ENCODE measurements at regions not wholly inside any gene's neighbourhood (a gene's known extent, or its start where the extent isn't known, plus 50 kb on each side); places are given as distances from the start of the nearest gene placed in this dataset.
"Not testable (repeated sequence)": the region's sequence is repeated elsewhere in the genome, so short reads cannot be mapped to it uniquely, and the experiment has no call there.

GRCh38 chr21:43287111-43287760, 118.4 kb downstream of the CRYAA start:
- H3K4me3 ChIP-seq (ENCODE audit: low read depth in 1 of 2, low read length in 2 of 2) = no peak overlapping the region

GRCh38 chr21:43286196-43286595, 117.4 kb downstream of the CRYAA start:
- no peak overlapping the region for H3K4me3 ChIP-seq (ENCODE audit: low read depth in 1 of 2, low read length in 2 of 2)
- no peaks in the 10 kb centered on the region for H3K4me1 ChIP-seq (ENCODE audit: insufficient read depth, low read length)
- no peak overlapping the region for H3K9ac ChIP-seq (ENCODE audit: low read length)
- H3K9me3 ChIP-seq (ENCODE audit: low read length) = no peaks in the 10 kb centered on the region
- no peaks in the 10 kb centered on the region for H3K36me3 ChIP-seq (ENCODE audit: insufficient read depth, low read length)
- H3K27ac ChIP-seq (ENCODE audit: low read depth, low read length) = no peak overlapping the region
- no peaks in the 10 kb centered on the region for H3K27me3 ChIP-seq (ENCODE audit: control insufficient read depth in 1 of 2, insufficient read depth in 2 of 2, low read length in 2 of 2)

More at GRCh38 chr21:43287111-43287760, 118.4 kb downstream of the CRYAA start:
- Histone ChIP-seq H3K36me3 (ENCODE audit: insufficient read depth, low read length) (no peaks in the 10 kb centered on the region), H3K27me3 (ENCODE audit: control insufficient read depth in 1 of 2, insufficient read depth in 2 of 2, low read length in 2 of 2) (no peaks in the 10 kb centered on the region), H3K9me3 (ENCODE audit: low read length) (no peaks in the 10 kb centered on the region), H3K27ac (ENCODE audit: low read depth, low read length) (no peak overlapping the region), H3K4me1 (ENCODE audit: insufficient read depth, low read length) (no peaks in the 10 kb centered on the region), H3K9ac (ENCODE audit: low read length) (no peak overlapping the region)

GRCh38 chr21:43284700-43285099, 115.9 kb downstream of the CRYAA start:
- Histone ChIP-seq H3K27ac (ENCODE audit: low read depth, low read length) (no peak overlapping the region), H3K36me3 (ENCODE audit: insufficient read depth, low read length) (no peaks in the 10 kb centered on the region), H3K4me3 (ENCODE audit: low read depth in 1 of 2, low read length in 2 of 2) (no peak overlapping the region)

GRCh38 chr21:43284238-43284637, 115.4 kb downstream of the CRYAA start:
- Histone ChIP-seq H3K9ac (ENCODE audit: low read length) (no peak overlapping the region), H3K4me1 (ENCODE audit: insufficient read depth, low read length) (no peaks in the 10 kb centered on the region), H3K27me3 (ENCODE audit: control insufficient read depth in 1 of 2, insufficient read depth in 2 of 2, low read length in 2 of 2) (peaks cover 0 to 5% of the 10 kb centered on the region in 2 donors), H3K27ac (ENCODE audit: low read depth, low read length) (no peak overlapping the region), H3K36me3 (ENCODE audit: insufficient read depth, low read length) (no peaks in the 10 kb centered on the region), H3K4me3 (ENCODE audit: low read depth in 1 of 2, low read length in 2 of 2) (no peak overlapping the region), H3K9me3 (ENCODE audit: low read length) (no peaks in the 10 kb centered on the region)

More at GRCh38 chr21:43284700-43285099, 115.9 kb downstream of the CRYAA start:
- Histone ChIP-seq H3K9me3 (ENCODE audit: low read length) (no peaks in the 10 kb centered on the region), H3K27me3 (ENCODE audit: control insufficient read depth in 1 of 2, insufficient read depth in 2 of 2, low read length in 2 of 2) (no peaks in the 10 kb centered on the region), H3K9ac (ENCODE audit: low read length) (no peak overlapping the region), H3K4me1 (ENCODE audit: insufficient read depth, low read length) (no peaks in the 10 kb centered on the region)

- not testable (repeated sequence) for H3K36me3 ChIP-seq (ENCODE audit: insufficient read depth, low read length); H3K27ac ChIP-seq (ENCODE audit: low read depth, low read length); H3K27me3 ChIP-seq (ENCODE audit: control insufficient read depth in 1 of 2, insufficient read depth in 2 of 2, low read length in 2 of 2); H3K4me3 ChIP-seq (ENCODE audit: low read depth in 1 of 2, low read length in 2 of 2); H3K4me1 ChIP-seq (ENCODE audit: insufficient read depth, low read length); H3K9ac ChIP-seq (ENCODE audit: low read length); H3K9me3 ChIP-seq (ENCODE audit: low read length)
These were observed 115.1 kb downstream of the CRYAA start for GRCh38 chr21:43283925-43284221.

- Histone ChIP-seq H3K27ac (ENCODE audit: low read depth, low read length) (no peak overlapping the region), H3K4me1 (ENCODE audit: insufficient read depth, low read length) (peaks cover 3% of the 10 kb centered on the region), H3K27me3 (ENCODE audit: control insufficient read depth in 1 of 2, insufficient read depth in 2 of 2, low read length in 2 of 2) (peaks cover 0 to 13% of the 10 kb centered on the region in 2 donors), H3K4me3 (ENCODE audit: low read depth in 1 of 2, low read length in 2 of 2) (no peak overlapping the region), H3K36me3 (ENCODE audit: insufficient read depth, low read length) (no peaks in the 10 kb centered on the region), H3K9ac (ENCODE audit: low read length) (no peak overlapping the region), H3K9me3 (ENCODE audit: low read length) (no peaks in the 10 kb centered on the region)
These were observed 114.5 kb downstream of the CRYAA start for GRCh38 chr21:43283136-43283924.

- Histone ChIP-seq H3K4me3 (ENCODE audit: low read depth in 1 of 2, low read length in 2 of 2) (no peak overlapping the region), H3K9ac (ENCODE audit: low read length) (no peak overlapping the region), H3K9me3 (ENCODE audit: low read length) (no peaks in the 10 kb centered on the region), H3K27me3 (ENCODE audit: control insufficient read depth in 1 of 2, insufficient read depth in 2 of 2, low read length in 2 of 2) (peaks cover 0 to 13% of the 10 kb centered on the region in 2 donors), H3K4me1 (ENCODE audit: insufficient read depth, low read length) (peaks cover 7% of the 10 kb centered on the region), H3K27ac (ENCODE audit: low read depth, low read length) (no peak overlapping the region), H3K36me3 (ENCODE audit: insufficient read depth, low read length) (no peaks in the 10 kb centered on the region)
These were observed 113.7 kb downstream of the CRYAA start for GRCh38 chr21:43282358-43283120.

GRCh38 chr21:43281661-43282357, 113.0 kb downstream of the CRYAA start:
- H3K9me3 ChIP-seq (ENCODE audit: low read length) = no peaks in the 10 kb centered on the region
- H3K4me3 ChIP-seq (ENCODE audit: low read depth in 1 of 2, low read length in 2 of 2) = no peak overlapping the region
- no peak overlapping the region for H3K27ac ChIP-seq (ENCODE audit: low read depth, low read length)
- peaks cover 7% of the 10 kb centered on the region for H3K4me1 ChIP-seq (ENCODE audit: insufficient read depth, low read length)
- H3K9ac ChIP-seq (ENCODE audit: low read length) = no peak overlapping the region
- H3K36me3 ChIP-seq (ENCODE audit: insufficient read depth, low read length) = no peaks in the 10 kb centered on the region
- peaks cover 3 to 13% of the 10 kb centered on the region in 2 donors for H3K27me3 ChIP-seq (ENCODE audit: control insufficient read depth in 1 of 2, insufficient read depth in 2 of 2, low read length in 2 of 2)

- H3K9ac ChIP-seq (ENCODE audit: low read length) = no peak overlapping the region
- H3K27ac ChIP-seq (ENCODE audit: low read depth, low read length) = no peak overlapping the region
- peaks cover 8 to 13% of the 10 kb centered on the region in 2 donors for H3K27me3 ChIP-seq (ENCODE audit: control insufficient read depth in 1 of 2, insufficient read depth in 2 of 2, low read length in 2 of 2)
- H3K4me1 ChIP-seq (ENCODE audit: insufficient read depth, low read length) = peaks cover 7% of the 10 kb centered on the region
- no peaks in the 10 kb centered on the region for H3K36me3 ChIP-seq (ENCODE audit: insufficient read depth, low read length)
- H3K4me3 ChIP-seq (ENCODE audit: low read depth in 1 of 2, low read length in 2 of 2) = no peak overlapping the region
- no peaks in the 10 kb centered on the region for H3K9me3 ChIP-seq (ENCODE audit: low read length)
These were observed 112.3 kb downstream of the CRYAA start for GRCh38 chr21:43280949-43281633.

GRCh38 chr21:43279578-43279894, 110.7 kb downstream of the CRYAA start:
- peaks cover 7% of the 10 kb centered on the region for H3K4me1 ChIP-seq (ENCODE audit: insufficient read depth, low read length)
- H3K27ac ChIP-seq (ENCODE audit: low read depth, low read length) = no peak overlapping the region
- H3K36me3 ChIP-seq (ENCODE audit: insufficient read depth, low read length) = no peaks in the 10 kb centered on the region
- H3K9me3 ChIP-seq (ENCODE audit: low read length) = no peaks in the 10 kb centered on the region
- H3K27me3 ChIP-seq (ENCODE audit: control insufficient read depth in 1 of 2, insufficient read depth in 2 of 2, low read length in 2 of 2) = peaks cover 8 to 19% of the 10 kb centered on the region in 2 donors
- no peak overlapping the region for H3K4me3 ChIP-seq (ENCODE audit: low read depth in 1 of 2, low read length in 2 of 2)
- no peak overlapping the region for H3K9ac ChIP-seq (ENCODE audit: low read length)
